CD4-positive, alpha-beta T cell treated with Interferon alpha-2 for 1 hour (primary cell): ENCODE measurements at regions not wholly inside any gene's neighbourhood (a gene's known extent, or its start where the extent isn't known, plus 50 kb on each side); places are given as distances from the start of the nearest gene placed in this dataset.

ENCODE experiments used
- DNase-seq, 2 donors: peaks; one replicate each; pipeline ENCODE4 v3.0.0-alpha.2; 2020 to 2022

GRCh38 chr6:88558981-88559380 lies 392.8 kb upstream of the CNR1 start:
- no peak for DNase-seq

- DNase-seq, result no peak
Observed at GRCh38 chr6:88556663-88557062, 390.5 kb upstream of the CNR1 start.

- DNase-seq, result no peak
Observed at GRCh38 chr6:88548891-88549505, 382.9 kb upstream of the CNR1 start.

- DNase-seq, result no peak
Observed at GRCh38 chr6:88547768-88548167, 381.6 kb upstream of the CNR1 start.

- no peak for DNase-seq
Observed at GRCh38 chr6:88545991-88546390, 379.8 kb upstream of the CNR1 start.

GRCh38 chr6:88544986-88545612 lies 379.0 kb upstream of the CNR1 start:
- no peak for DNase-seq

GRCh38 chr6:88539295-88539764 lies 373.2 kb upstream of the CNR1 start:
- no peak for DNase-seq

- DNase-seq, result no peak
Observed at GRCh38 chr6:88538840-88539239, 372.7 kb upstream of the CNR1 start.

GRCh38 chr6:88538130-88538706 lies 372.1 kb upstream of the CNR1 start:
- no peak for DNase-seq

GRCh38 chr6:88536071-88536625 lies 370.0 kb upstream of the CNR1 start:
- DNase-seq, result no peak

- no peak for DNase-seq
Observed at GRCh38 chr6:88535306-88535705, 369.2 kb upstream of the CNR1 start.

- DNase-seq, result no peak
Observed at GRCh38 chr6:88532241-88532860, 366.2 kb upstream of the CNR1 start.

GRCh38 chr6:88529726-88530125 lies 363.6 kb upstream of the CNR1 start:
- no peak for DNase-seq

GRCh38 chr6:88520445-88520844 lies 354.3 kb upstream of the CNR1 start:
- no peak for DNase-seq

GRCh38 chr6:88520017-88520338 lies 353.8 kb upstream of the CNR1 start:
- no peak for DNase-seq

GRCh38 chr6:88519301-88520016 lies 353.3 kb upstream of the CNR1 start:
- no peak for DNase-seq

- DNase-seq, result no peak
Observed at GRCh38 chr6:88517737-88518136, 351.6 kb upstream of the CNR1 start.

GRCh38 chr6:88513920-88514319 lies 347.8 kb upstream of the CNR1 start:
- DNase-seq, result no peak

- DNase-seq, result no peak
Observed at GRCh38 chr6:88513471-88513870, 347.3 kb upstream of the CNR1 start.

GRCh38 chr6:88512951-88513350 lies 346.8 kb upstream of the CNR1 start:
- no peak for DNase-seq

- DNase-seq, result no peak
Observed at GRCh38 chr6:88502391-88502790, 336.2 kb upstream of the CNR1 start.

- DNase-seq, result no peak
Observed at GRCh38 chr6:88499845-88500699, 333.9 kb upstream of the CNR1 start.
